ENCODE measurements at regions not wholly inside any gene's neighbourhood (a gene's known extent, or its start where the extent isn't known, plus 50 kb on each side); places are given as distances from the start of the nearest gene placed in this dataset.
"Not testable (repeated sequence)": the region's sequence is repeated elsewhere in the genome, so short reads cannot be mapped to it uniquely, and the experiment has no call there.

- no peak overlapping the region for H3K4me3 ChIP-seq (ENCODE audit: control insufficient read depth, low read depth, low read length)
- no peak for DNase-seq (ENCODE audit: low read depth)
- TF ChIP-seq CTCF (IDR thresholded peaks at IDR 0.05; ENCODE audit: control insufficient read depth, insufficient read depth, low read depth, low read length, missing control alignments): no peak
Observed at GRCh38 chr9:89687848-89688247, 83.0 kb downstream of the GADD45G start.

GRCh38 chr9:89689321-89689720, 84.5 kb downstream of the GADD45G start:
- DNase-seq (ENCODE audit: low read depth); H3K4me3 ChIP-seq (ENCODE audit: control insufficient read depth, low read depth, low read length): not testable (repeated sequence)

GRCh38 chr9:89690334-89690912, 85.6 kb downstream of the GADD45G start:
- TF ChIP-seq CTCF (IDR thresholded peaks at IDR 0.05; ENCODE audit: control insufficient read depth, insufficient read depth, low read depth, low read length, missing control alignments): no peak
- no peak for DNase-seq (ENCODE audit: low read depth)
- no peak overlapping the region for H3K4me3 ChIP-seq (ENCODE audit: control insufficient read depth, low read depth, low read length)

GRCh38 chr9:89695441-89695891, 90.7 kb downstream of the GADD45G start:
- DNase-seq (ENCODE audit: low read depth): no peak
- H3K4me3 ChIP-seq (ENCODE audit: control insufficient read depth, low read depth, low read length): no peak overlapping the region
- TF ChIP-seq CTCF (IDR thresholded peaks at IDR 0.05; ENCODE audit: control insufficient read depth, insufficient read depth, low read depth, low read length, missing control alignments): no peak

- not testable (repeated sequence) for DNase-seq (ENCODE audit: low read depth); H3K4me3 ChIP-seq (ENCODE audit: control insufficient read depth, low read depth, low read length)
Observed at GRCh38 chr9:89695979-89696378, 91.2 kb downstream of the GADD45G start.

- no peak for DNase-seq (ENCODE audit: low read depth)
- H3K4me3 ChIP-seq (ENCODE audit: control insufficient read depth, low read depth, low read length): no peak overlapping the region
- TF ChIP-seq CTCF (IDR thresholded peaks at IDR 0.05; ENCODE audit: control insufficient read depth, insufficient read depth, low read depth, low read length, missing control alignments): no peak
Observed at GRCh38 chr9:89696780-89697179, 92.0 kb downstream of the GADD45G start.

- H3K4me3 ChIP-seq (ENCODE audit: control insufficient read depth, low read depth, low read length): no peak overlapping the region
- DNase-seq (ENCODE audit: low read depth): no peak
- no peak for TF ChIP-seq CTCF (IDR thresholded peaks at IDR 0.05; ENCODE audit: control insufficient read depth, insufficient read depth, low read depth, low read length, missing control alignments)
Observed at GRCh38 chr9:89697553-89697952, 92.7 kb downstream of the GADD45G start.

- no peak for TF ChIP-seq CTCF (IDR thresholded peaks at IDR 0.05; ENCODE audit: control insufficient read depth, insufficient read depth, low read depth, low read length, missing control alignments)
- no peak for DNase-seq (ENCODE audit: low read depth)
- H3K4me3 ChIP-seq (ENCODE audit: control insufficient read depth, low read depth, low read length): no peak overlapping the region
Observed at GRCh38 chr9:89698411-89699005, 93.7 kb downstream of the GADD45G start.
